ENCODE measurements at regions not wholly inside any gene's neighbourhood (a gene's known extent, or its start where the extent isn't known, plus 50 kb on each side); places are given as distances from the start of the nearest gene placed in this dataset.
A peak's percentile ranks its signal among the peaks of the same experiment; 100 is the strongest.

- in situ Hi-C loops (cut with HindIII; ENCODE audit: low sequenced_read_pairs): no loop called here
- TF ChIP-seq CTCF (IDR thresholded peaks at IDR 0.05; ENCODE audit: low read depth, low read length, missing control alignments): no peak
- DNase-seq (ENCODE audit: low read depth): no peak
- H3K4me3 ChIP-seq (ENCODE audit: low read depth, low read length): no peak overlapping the region
These were observed 283.1 kb upstream of the FOXG1 start for GRCh38 chr14:28483506-28483905.

GRCh38 chr14:28488684-28489083, 277.9 kb upstream of the FOXG1 start:
- TF ChIP-seq CTCF (IDR thresholded peaks at IDR 0.05; ENCODE audit: low read depth, low read length, missing control alignments): no peak
- DNase-seq (ENCODE audit: low read depth): no peak
- H3K4me3 ChIP-seq (ENCODE audit: low read depth, low read length): no peak overlapping the region
- in situ Hi-C loops (cut with HindIII; ENCODE audit: low sequenced_read_pairs): no loop called here

GRCh38 chr14:28493516-28493915, 273.1 kb upstream of the FOXG1 start:
- no peak overlapping the region for H3K4me3 ChIP-seq (ENCODE audit: low read depth, low read length)
- DNase-seq (ENCODE audit: low read depth): no peak
- in situ Hi-C loops (cut with HindIII; ENCODE audit: low sequenced_read_pairs): no loop called here
- TF ChIP-seq CTCF (IDR thresholded peaks at IDR 0.05; ENCODE audit: low read depth, low read length, missing control alignments): no peak

- in situ Hi-C loops (cut with HindIII; ENCODE audit: low sequenced_read_pairs): no loop called here
- DNase-seq (ENCODE audit: low read depth): no peak
- H3K4me3 ChIP-seq (ENCODE audit: low read depth, low read length): no peak overlapping the region
- no peak for TF ChIP-seq CTCF (IDR thresholded peaks at IDR 0.05; ENCODE audit: low read depth, low read length, missing control alignments)
These were observed 272.4 kb upstream of the FOXG1 start for GRCh38 chr14:28494196-28494595.

GRCh38 chr14:28496364-28496763, 270.2 kb upstream of the FOXG1 start:
- no peak overlapping the region for H3K4me3 ChIP-seq (ENCODE audit: low read depth, low read length)
- DNase-seq (ENCODE audit: low read depth): no peak
- TF ChIP-seq CTCF (IDR thresholded peaks at IDR 0.05; ENCODE audit: low read depth, low read length, missing control alignments): no peak
- in situ Hi-C loops (cut with HindIII; ENCODE audit: low sequenced_read_pairs): no loop called here

DNA sequence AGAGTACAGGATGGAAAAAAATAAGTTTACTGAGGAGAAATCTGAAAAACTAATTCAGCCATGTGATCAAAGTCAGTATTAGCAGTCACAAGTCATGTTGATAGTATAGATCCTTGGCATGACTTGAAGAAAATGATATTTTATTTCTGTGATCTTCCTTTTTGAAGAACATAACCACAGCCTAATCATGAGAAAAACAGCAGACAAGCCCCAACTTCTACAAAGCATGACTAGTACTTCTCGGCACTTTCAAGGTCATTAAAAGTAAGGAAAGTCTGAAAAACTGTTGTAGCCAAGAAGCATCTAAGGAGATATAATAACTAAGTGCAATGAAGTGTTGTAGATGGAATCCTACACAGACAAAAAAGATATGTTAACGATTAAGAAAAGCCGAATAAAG, 264.1 kb upstream of the FOXG1 start:
- no peak for TF ChIP-seq CTCF (IDR thresholded peaks at IDR 0.05; ENCODE audit: low read depth, low read length, missing control alignments)
- in situ Hi-C loops (cut with HindIII; ENCODE audit: low sequenced_read_pairs): no loop called here
- no peak for DNase-seq (ENCODE audit: low read depth)
- no peak overlapping the region for H3K4me3 ChIP-seq (ENCODE audit: low read depth, low read length)

DNA sequence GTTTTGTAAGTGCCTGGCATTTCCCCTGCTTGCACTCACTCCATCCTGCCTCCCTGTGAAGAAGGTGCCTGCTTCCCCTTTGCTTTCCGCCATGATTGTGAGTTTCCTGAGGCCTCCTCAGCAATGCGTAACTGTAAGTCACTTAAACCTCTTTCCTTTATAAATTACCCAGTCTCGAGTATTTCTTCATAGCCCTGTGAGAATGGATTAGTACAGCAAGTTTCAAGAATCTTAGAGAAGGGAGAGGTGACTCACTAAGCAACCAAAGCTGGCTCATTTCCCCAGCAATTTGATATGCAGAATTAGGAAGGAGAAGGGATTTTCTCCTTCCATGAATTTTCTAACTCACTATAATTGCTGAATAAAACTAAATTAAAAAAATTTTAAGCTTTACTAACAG, 251.0 kb upstream of the FOXG1 start:
- in situ Hi-C loops (cut with HindIII; ENCODE audit: low sequenced_read_pairs): no loop called here
- DNase-seq (ENCODE audit: low read depth): peak; percentile 55
- no peak for TF ChIP-seq CTCF (IDR thresholded peaks at IDR 0.05; ENCODE audit: low read depth, low read length, missing control alignments)
- H3K4me3 ChIP-seq (ENCODE audit: low read depth, low read length): no peak overlapping the region
